Ishikawa (cell line): ENCODE measurements at regions not wholly inside any gene's neighbourhood (a gene's known extent, or its start where the extent isn't known, plus 50 kb on each side); places are given as distances from the start of the nearest gene placed in this dataset.

Experiments used
- CEBPB ChIP-seq: IDR thresholded peaks from 2 replicates; pipeline ENCODE4 v1.6.1; 2012
- CREB1 ChIP-seq: IDR thresholded peaks from 2 replicates; pipeline ENCODE4 v1.6.1; 2012; ENCODE audit warnings: low read depth
- EGR1 ChIP-seq: IDR thresholded peaks from 2 replicates; pipeline ENCODE4 v1.6.1; 2012
- EP300 ChIP-seq: IDR thresholded peaks from 2 replicates; pipeline ENCODE4 v1.6.1; 2012; ENCODE audit warnings: borderline replicate concordance
- FOXM1 ChIP-seq: IDR thresholded peaks from 2 replicates; pipeline ENCODE4 v1.6.1; 2012; ENCODE audit warnings: low read depth, borderline replicate concordance
- MAX ChIP-seq: IDR thresholded peaks from 2 replicates; pipeline ENCODE4 v1.6.1; 2012
- NFIC ChIP-seq: IDR thresholded peaks from 2 replicates; pipeline ENCODE4 v1.6.1; 2012
- RAD21 ChIP-seq: IDR thresholded peaks from 2 replicates; pipeline ENCODE4 v1.6.1; 2012; ENCODE audit warnings: low read depth
- REST ChIP-seq: IDR thresholded peaks from 2 replicates; pipeline ENCODE4 v1.6.1; 2012; ENCODE audit warnings: low read depth, mild to moderate bottlenecking
- TAF1 ChIP-seq: IDR thresholded peaks from 2 replicates; pipeline ENCODE4 v1.6.1; 2012; ENCODE audit warnings: low read depth, mild to moderate bottlenecking
- TCF12 ChIP-seq: IDR thresholded peaks from 2 replicates; pipeline ENCODE4 v1.6.1; 2012; ENCODE audit warnings: low read depth
- TEAD4 ChIP-seq: IDR thresholded peaks from 2 replicates; pipeline ENCODE4 v1.6.1; 2012
- USF1 ChIP-seq: IDR thresholded peaks from 2 replicates; pipeline ENCODE4 v1.6.1; 2012
- YY1 ChIP-seq: IDR thresholded peaks from 2 replicates; pipeline ENCODE4 v1.6.1; 2012; ENCODE audit warnings: low read depth
- ZBTB7A ChIP-seq: IDR thresholded peaks from 2 replicates; pipeline ENCODE4 v1.6.1; 2012; ENCODE audit warnings: low read depth

GRCh38 chr5:7955476-7955875, 86.5 kb downstream of the MTRR start:
- TF ChIP-seq MAX (no peak), CEBPB (no peak), EGR1 (no peak), EP300 (no peak), TCF12 (no peak), FOXM1 (no peak)

- TF ChIP-seq EGR1 (no peak), NFIC (no peak), CEBPB (no peak), TCF12 (no peak), CREB1 (no peak), TAF1 (no peak), ZBTB7A (no peak), TEAD4 (no peak), YY1 (no peak), REST (no peak), EP300 (no peak), USF1 (no peak), FOXM1 (no peak), RAD21 (no peak), MAX (no peak)
Observed at GRCh38 chr5:7957329-7957728, 88.4 kb downstream of the MTRR start.

GRCh38 chr5:7960142-7960541, 91.2 kb downstream of the MTRR start:
- TF ChIP-seq REST (no peak), MAX (no peak), YY1 (no peak), TCF12 (no peak)

- TF ChIP-seq USF1 = no peak
- TF ChIP-seq CREB1 = no peak
- TF ChIP-seq MAX = no peak
- no peak for TF ChIP-seq REST
- TF ChIP-seq YY1 = no peak
- no peak for TF ChIP-seq ZBTB7A
- no peak for TF ChIP-seq EP300
- no peak for TF ChIP-seq CEBPB
- no peak for TF ChIP-seq TEAD4
- TF ChIP-seq TCF12 = no peak
- TF ChIP-seq TAF1 = no peak
- no peak for TF ChIP-seq NFIC
- no peak for TF ChIP-seq EGR1
- no peak for TF ChIP-seq RAD21
Observed at GRCh38 chr5:7961540-7961939, 92.6 kb downstream of the MTRR start.

GRCh38 chr5:7970816-7971215, 101.9 kb downstream of the MTRR start:
- no peak for TF ChIP-seq CREB1
- TF ChIP-seq EGR1 = no peak
- no peak for TF ChIP-seq ZBTB7A
- TF ChIP-seq USF1 = no peak
- TF ChIP-seq RAD21 = no peak
